NT2/D1 (cell line): ENCODE measurements at regions not wholly inside any gene's neighbourhood (a gene's known extent, or its start where the extent isn't known, plus 50 kb on each side); places are given as distances from the start of the nearest gene placed in this dataset.

Experiments used
- SUZ12 ChIP-seq: IDR thresholded peaks from 2 replicates; pipeline ENCODE4 v1.6.1; 2011; ENCODE audit not compliant: insufficient read length, insufficient read depth; ENCODE audit errors: extremely low read depth
- YY1 ChIP-seq: IDR thresholded peaks from 2 replicates; pipeline ENCODE4 v1.6.1; 2011; ENCODE audit not compliant: insufficient read length, insufficient read depth
- ZNF274 ChIP-seq: IDR thresholded peaks from 2 replicates; pipeline ENCODE4 v1.6.1; 2011; ENCODE audit warnings: mild to moderate bottlenecking, low read depth, low read length

GRCh38 chr11:95541715-95542114, 247.9 kb downstream of the FAM76B start:
- TF ChIP-seq SUZ12 (no peak), YY1 (no peak), ZNF274 (no peak)
